ENCODE measurements at regions not wholly inside any gene's neighbourhood (a gene's known extent, or its start where the extent isn't known, plus 50 kb on each side); places are given as distances from the start of the nearest gene placed in this dataset.

- TF ChIP-seq CTCF (IDR thresholded peaks at IDR 0.05) (no peak), EZH2 (IDR thresholded peaks at IDR 0.05) (no peak)
Observed at GRCh38 chr7:153091477-153091876, 331.9 kb downstream of the ACTR3B start.

All from neural progenitor cell (in vitro differentiated cells).